SU-DHL-6 (cell line): ENCODE measurements at regions not wholly inside any gene's neighbourhood (a gene's known extent, or its start where the extent isn't known, plus 50 kb on each side); places are given as distances from the start of the nearest gene placed in this dataset.

Source experiments
- EZH2phosphoT487 ChIP-seq: fragments of 200-600 bp; sonication (generic), shearing (Covaris generic); conservative IDR thresholded peaks from 2 replicates; pipeline ENCODE4 v1.6.1; 2018; ENCODE audit warnings: mild to moderate bottlenecking, antibody characterized with exemption, low read length, moderate library complexity, mixed read lengths
- TF ChIP-seq, protein P1 (sequence below): fragments of 200-600 bp; sonication (generic); IDR thresholded peaks from one replicate; pipeline ENCODE4 v1.5.1; 2017; ENCODE audit warnings: antibody characterized with exemption, mild to moderate bottlenecking, low read length, moderate library complexity; ENCODE audit not compliant: insufficient read depth, poor library complexity, severe bottlenecking

DNA sequence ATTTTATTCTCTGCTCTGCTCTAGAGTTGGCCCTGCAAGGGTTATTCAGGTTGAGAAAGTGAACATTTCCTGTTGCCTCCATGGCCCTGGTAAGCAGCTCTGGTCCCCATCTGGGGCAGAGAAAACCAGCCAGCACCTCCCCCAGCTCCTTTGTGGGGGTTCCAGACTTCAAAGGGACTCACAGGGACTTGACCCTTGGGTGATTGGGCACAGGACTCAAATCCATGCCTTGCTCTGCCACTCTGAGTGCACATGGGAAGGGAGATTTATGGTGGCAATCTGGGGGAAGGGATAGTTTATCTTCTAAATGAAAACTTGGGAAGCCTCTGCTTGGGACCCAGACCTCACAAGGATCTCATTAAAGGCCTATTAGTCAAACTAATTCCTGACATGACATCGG is 212.8 kb downstream of the FOXD2 start:
- TF ChIP-seq, protein P1, sequence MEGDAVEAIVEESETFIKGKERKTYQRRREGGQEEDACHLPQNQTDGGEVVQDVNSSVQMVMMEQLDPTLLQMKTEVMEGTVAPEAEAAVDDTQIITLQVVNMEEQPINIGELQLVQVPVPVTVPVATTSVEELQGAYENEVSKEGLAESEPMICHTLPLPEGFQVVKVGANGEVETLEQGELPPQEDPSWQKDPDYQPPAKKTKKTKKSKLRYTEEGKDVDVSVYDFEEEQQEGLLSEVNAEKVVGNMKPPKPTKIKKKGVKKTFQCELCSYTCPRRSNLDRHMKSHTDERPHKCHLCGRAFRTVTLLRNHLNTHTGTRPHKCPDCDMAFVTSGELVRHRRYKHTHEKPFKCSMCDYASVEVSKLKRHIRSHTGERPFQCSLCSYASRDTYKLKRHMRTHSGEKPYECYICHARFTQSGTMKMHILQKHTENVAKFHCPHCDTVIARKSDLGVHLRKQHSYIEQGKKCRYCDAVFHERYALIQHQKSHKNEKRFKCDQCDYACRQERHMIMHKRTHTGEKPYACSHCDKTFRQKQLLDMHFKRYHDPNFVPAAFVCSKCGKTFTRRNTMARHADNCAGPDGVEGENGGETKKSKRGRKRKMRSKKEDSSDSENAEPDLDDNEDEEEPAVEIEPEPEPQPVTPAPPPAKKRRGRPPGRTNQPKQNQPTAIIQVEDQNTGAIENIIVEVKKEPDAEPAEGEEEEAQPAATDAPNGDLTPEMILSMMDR = no peak
- TF ChIP-seq EZH2phosphoT487 = no peak
